HG02759 (cell line): ENCODE measurements at regions not wholly inside any gene's neighbourhood (a gene's known extent, or its start where the extent isn't known, plus 50 kb on each side); places are given as distances from the start of the nearest gene placed in this dataset.
"Not testable (repeated sequence)": the region's sequence is repeated elsewhere in the genome, so short reads cannot be mapped to it uniquely, and the experiment has no call there.

Experiments used
- ATAC-seq: cut with Tn5 transposase; IDR thresholded peaks from one replicate; pipeline ENCODE4 v1.9.1; 2021; ENCODE audit warnings: mild to moderate bottlenecking, moderate library complexity; ENCODE audit not compliant: unreplicated experiment

- no peak for ATAC-seq
Observed at GRCh38 chr2:221929259-221929658, 357.2 kb upstream of the EPHA4 start.

DNA sequence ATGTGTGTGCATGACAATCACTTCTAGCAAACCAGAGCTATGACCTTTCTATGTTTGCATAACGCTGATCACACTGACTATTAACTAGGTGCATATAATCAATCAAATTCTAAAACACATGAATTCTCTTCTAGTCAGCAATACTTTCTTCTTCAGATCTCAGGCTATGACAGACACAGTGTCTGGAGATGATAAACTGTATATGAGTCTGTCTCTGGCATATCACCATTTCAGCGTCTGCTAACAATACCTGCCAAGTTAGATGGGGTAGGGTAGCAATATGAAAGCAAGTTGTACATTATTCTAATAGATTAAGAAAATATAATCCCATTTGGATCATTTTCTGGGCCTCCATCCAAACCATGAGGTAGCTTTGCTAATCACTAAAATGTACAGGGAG, 354.2 kb upstream of the EPHA4 start:
- no peak for ATAC-seq

GRCh38 chr2:221924576-221924975, 352.5 kb upstream of the EPHA4 start:
- ATAC-seq = no peak

GRCh38 chr2:221915926-221916325, 343.8 kb upstream of the EPHA4 start:
- no peak for ATAC-seq

DNA sequence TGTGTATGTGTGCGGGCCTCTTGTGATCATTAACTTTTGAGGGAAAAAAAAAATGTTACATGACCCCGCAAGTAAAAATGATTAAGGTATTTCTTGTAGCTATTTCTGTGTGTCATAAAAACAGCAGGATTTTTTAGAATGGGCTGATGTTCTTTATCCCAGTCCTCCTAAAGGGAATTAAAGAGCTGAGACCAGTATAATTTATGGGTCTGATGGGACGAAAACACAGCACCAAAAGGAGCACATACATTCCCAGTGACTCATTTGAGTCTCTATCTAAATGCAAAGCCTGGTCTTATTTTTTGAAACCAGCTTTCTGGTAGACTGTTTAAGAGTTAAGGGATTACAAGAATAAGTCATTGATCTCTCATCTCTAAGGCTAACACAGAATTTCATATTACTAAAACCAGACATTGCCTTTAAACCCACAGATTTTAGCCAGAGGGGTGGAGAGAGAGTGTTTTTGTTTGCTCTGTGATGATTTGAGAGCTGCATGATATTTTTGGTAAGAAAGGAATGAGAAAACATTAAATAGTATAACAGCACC, 342.3 kb upstream of the EPHA4 start:
- ATAC-seq = no peak

DNA sequence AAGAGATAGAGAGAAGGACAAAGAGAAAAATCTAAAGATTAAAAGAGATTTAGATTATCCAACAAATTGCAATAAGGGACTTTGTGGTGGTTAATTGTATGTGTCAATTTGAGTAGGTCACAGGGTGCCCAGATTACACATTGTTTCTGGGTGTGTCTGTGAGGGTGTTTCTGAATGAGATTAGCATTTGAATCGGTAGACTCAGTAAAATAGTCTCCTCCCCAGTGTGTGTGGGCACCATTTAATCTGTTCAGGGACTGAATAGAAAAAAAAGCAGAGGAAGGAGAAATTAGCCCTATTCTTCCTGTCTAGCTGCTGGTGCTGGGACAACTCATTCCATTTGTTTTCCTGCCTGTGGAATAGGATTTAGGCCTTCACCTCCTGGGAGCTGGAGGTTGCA, 339.8 kb upstream of the EPHA4 start:
- no peak for ATAC-seq

DNA sequence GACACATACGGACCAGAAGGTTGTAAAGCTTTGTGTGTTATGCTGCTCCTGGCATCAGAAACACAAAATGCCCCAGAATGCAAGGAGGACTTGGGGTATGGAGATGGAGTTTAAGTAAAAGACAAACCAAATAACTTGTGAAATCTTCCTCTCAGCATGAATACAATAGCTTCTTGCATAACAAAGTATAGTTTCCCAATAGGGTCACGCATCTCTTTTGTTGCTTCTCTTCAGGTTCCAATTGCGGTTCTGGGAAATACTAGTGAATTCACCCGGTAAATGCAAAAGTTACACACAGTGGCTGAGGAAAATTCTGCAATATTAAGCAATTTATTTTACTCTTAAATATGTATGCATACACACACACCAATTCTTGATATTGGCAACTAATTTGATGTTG, 339.2 kb upstream of the EPHA4 start:
- no peak for ATAC-seq

DNA sequence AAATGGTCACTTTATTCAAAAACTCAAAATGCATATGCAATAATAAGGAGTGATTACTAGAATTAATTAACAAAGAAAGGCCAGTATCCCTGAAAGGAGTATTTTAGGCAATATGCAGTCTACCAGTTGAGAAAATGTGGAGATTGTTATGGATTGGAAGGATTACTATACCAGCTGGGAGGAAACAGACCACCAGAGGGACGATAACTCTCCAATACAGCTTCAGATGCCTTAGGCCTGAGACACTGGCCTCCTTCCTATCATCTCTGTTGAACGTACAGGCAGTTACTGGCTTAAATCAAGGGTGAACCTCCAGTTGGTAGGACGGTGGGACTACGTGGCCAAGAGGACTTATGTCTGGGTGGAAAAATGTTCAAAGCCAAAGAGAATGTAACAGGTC, 336.4 kb upstream of the EPHA4 start:
- ATAC-seq = no peak

- no peak for ATAC-seq
Observed at GRCh38 chr2:221897718-221898117, 325.6 kb upstream of the EPHA4 start.

DNA sequence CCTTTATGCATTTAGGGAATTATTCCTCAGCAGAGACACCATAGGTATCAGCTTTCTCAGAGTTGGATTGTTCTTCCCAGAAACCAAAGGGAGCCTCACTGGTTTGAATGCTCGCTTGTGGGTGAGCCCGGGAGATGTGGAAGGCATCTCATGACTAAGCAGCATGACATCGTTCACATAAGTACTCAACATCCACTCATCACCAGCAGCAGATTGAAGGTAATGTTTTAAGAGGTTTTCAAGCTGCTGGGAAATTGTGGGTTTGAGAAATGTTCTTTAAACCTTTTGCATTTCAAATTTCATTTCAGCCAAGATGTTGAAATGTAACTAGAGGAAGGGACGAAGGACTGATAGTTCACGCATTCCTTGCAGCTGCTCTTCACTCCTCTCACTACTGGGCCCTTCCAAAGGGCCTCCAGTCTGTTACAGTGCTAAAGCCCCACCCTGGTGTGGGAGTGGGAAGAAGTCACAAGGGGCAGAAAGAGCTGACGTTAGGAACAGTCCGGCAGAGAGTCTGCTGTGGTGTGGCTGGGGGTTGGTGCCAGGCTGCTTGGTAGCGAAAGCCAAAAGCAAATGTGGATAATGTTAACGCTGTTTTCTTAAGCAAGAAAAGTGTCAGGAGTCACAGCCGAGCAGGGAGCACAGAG, 324.5 kb upstream of the EPHA4 start:
- no peak for ATAC-seq

GRCh38 chr2:221895366-221896121, 323.4 kb upstream of the EPHA4 start:
- ATAC-seq = no peak

DNA sequence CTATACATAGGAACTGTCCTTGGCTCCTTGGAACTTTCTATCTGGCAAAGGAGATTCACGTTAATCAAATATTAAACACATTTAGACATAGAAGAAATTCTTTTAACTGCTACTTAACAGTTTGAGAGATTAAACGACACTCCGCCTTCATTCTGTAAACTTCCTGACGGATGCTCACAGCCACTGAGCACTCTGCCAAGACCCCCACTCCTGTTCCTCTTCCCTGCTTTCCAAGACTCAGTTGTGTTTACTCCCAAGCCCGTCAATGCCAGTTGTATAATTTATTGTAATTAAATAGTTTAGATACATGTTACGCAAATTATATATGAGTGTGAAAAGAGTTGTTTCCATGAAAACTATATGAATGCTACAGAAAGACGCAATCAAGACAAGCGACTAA, 321.4 kb upstream of the EPHA4 start:
- no peak for ATAC-seq

DNA sequence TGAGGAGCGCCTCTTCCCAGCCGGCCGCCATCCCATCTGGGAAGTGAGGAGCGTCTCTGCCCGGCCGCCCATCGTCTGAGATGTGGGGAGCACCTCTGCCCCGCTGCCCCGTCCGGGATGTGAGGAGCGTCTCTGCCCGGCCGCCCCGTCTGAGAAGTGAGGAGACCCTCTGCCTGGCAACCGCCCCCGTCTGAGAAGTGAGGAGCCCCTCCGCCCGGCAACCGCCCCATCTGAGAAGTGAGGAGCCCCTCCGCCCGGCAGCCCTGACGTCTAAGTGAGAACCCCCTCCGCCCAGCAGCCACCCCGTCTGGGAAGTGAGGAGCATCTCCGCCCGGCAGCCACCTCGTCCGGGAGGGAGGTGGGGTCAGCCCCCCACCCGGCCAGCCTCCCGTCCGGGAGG, 319.9 kb upstream of the EPHA4 start:
- ATAC-seq = not testable (repeated sequence)

DNA sequence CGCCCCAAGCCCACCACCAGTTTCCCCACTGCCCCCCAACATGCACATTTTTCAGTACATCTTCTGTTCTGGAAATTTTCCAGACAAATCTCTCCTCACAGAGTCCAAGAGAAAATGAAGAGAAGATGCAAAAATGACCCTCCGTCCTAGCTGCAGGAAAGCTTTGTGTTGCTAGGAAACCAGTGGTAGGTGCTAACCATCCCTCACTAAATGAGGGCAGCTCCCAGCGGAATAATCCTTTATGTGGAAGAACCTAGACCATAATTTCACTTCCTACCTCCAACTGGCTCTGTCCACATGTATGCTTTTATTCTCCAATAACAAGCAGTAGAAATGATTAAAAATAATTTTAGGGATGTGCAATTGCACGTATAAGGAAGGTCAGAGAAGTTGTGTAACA, 311.9 kb upstream of the EPHA4 start:
- ATAC-seq = no peak

- no peak for ATAC-seq
Observed at GRCh38 chr2:221876016-221876415, 303.9 kb upstream of the EPHA4 start.

DNA sequence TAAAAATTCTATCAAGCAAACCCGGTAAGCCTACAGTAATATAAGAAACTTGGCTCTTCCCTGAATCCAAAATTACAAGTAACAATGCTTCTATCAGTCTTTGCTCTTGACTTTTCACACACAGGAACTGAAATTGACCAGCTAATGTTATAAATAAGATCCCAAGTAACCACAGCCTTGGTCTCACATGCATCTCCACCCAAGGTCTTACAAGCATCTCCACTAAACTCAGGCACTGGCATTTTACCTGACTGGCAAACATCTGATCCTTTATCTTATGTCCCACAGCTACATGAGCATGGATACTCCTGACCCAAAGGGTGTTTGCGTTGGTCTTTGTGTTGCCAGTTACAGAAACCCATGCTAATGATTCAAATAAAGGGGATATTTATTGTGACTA, 302.3 kb upstream of the EPHA4 start:
- ATAC-seq = no peak

GRCh38 chr2:221857719-221858118, 285.6 kb upstream of the EPHA4 start:
- no peak for ATAC-seq

- no peak for ATAC-seq
Observed at GRCh38 chr2:221853297-221853696, 281.2 kb upstream of the EPHA4 start.

DNA sequence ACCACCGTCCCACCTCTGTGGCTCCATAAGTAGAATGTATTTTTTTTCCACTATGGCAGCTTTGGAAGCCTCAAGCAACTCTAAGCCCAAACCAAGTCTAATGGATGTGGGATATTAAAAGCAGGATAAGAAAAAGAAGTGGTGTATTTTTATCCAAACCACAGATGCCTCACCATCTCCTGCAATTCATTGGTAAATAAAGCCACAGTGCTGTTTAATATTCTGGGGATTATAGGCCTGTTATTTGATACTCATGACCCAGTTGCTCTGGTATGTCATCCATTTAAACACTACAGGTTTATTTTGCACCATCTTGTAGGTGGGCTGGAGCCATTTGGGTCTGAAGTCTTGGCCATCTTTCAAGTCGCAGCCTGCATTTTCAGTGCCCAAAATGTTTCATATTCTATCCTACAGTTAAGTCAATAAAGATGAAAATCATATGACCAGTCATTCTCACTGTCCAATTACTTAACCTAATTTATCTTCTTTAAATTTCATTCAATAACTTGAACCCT, 279.5 kb upstream of the EPHA4 start:
- ATAC-seq = no peak

DNA sequence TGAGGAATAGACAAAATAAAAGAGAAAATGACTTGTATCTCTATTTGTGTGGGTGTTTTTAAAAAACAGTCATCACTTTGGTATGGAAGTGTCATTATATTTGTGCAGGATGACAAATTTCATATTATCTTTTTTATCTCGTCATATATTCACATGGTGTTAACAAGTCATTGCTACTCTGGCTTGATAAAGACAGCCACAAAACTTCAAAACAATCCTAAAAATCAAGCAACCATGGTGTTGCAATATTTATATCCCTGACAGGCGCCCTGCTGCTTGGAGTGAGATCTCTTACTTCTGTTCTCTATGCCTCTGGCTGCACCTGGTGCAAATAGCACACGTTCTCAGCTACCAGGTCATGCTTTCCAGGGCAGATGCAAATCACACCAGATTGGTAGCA, 278.0 kb upstream of the EPHA4 start:
- no peak for ATAC-seq

- ATAC-seq = no peak
Observed at GRCh38 chr2:221848286-221848685, 276.2 kb upstream of the EPHA4 start.

- no peak for ATAC-seq
Observed at GRCh38 chr2:221845021-221845365, 272.9 kb upstream of the EPHA4 start.
